Stomach (tissue), 4 donors: ENCODE measurements at regions not wholly inside any gene's neighbourhood (a gene's known extent, or its start where the extent isn't known, plus 50 kb on each side); places are given as distances from the start of the nearest gene placed in this dataset.

Experiments
- POLR2A ChIP-seq, 4 donors: fragments of 450-650 bp; IDR thresholded peaks; one replicate each; pipeline ENCODE4 v1.6.1; 2016; ENCODE audit warnings: antibody characterized with exemption in 4 of 4, control low read depth in 2 of 4, mild to moderate bottlenecking in 1 of 4, moderate library complexity in 1 of 4
- POLR2AphosphoS5 ChIP-seq, 3 donors: sonication (generic); formaldehyde crosslinking; IDR thresholded peaks; one replicate each; pipeline ENCODE4 v1.6.1; 2016; ENCODE audit warnings: antibody characterized with exemption in 3 of 3
- TF ChIP-seq, protein P1 (sequence below), 7 experiments: fragments of 450-650 bp in 4 of 7; fragments of 200-600 bp in 3 of 7; sonication (generic) in 3 of 7; IDR thresholded peaks; one replicate each; pipeline ENCODE4 v1.5.1; 2016 to 2019; ENCODE audit warnings: antibody characterized with exemption in 7 of 7, control low read depth in 2 of 7, mild to moderate bottlenecking in 1 of 7

- TF ChIP-seq, protein P1, sequence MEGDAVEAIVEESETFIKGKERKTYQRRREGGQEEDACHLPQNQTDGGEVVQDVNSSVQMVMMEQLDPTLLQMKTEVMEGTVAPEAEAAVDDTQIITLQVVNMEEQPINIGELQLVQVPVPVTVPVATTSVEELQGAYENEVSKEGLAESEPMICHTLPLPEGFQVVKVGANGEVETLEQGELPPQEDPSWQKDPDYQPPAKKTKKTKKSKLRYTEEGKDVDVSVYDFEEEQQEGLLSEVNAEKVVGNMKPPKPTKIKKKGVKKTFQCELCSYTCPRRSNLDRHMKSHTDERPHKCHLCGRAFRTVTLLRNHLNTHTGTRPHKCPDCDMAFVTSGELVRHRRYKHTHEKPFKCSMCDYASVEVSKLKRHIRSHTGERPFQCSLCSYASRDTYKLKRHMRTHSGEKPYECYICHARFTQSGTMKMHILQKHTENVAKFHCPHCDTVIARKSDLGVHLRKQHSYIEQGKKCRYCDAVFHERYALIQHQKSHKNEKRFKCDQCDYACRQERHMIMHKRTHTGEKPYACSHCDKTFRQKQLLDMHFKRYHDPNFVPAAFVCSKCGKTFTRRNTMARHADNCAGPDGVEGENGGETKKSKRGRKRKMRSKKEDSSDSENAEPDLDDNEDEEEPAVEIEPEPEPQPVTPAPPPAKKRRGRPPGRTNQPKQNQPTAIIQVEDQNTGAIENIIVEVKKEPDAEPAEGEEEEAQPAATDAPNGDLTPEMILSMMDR (IDR thresholded peaks at IDR 0.05), result no peak
- TF ChIP-seq POLR2A (IDR thresholded peaks at IDR 0.05) (no peak), POLR2AphosphoS5 (IDR thresholded peaks at IDR 0.05) (no peak)
Observed at GRCh38 chr13:73922493-73923393, 211.5 kb downstream of the KLF12 start.
